GM23338 (cell line): ENCODE measurements at regions not wholly inside any gene's neighbourhood (a gene's known extent, or its start where the extent isn't known, plus 50 kb on each side); places are given as distances from the start of the nearest gene placed in this dataset.

Source experiments
- ATAC-seq: fragments of 200-7000 bp; cut with Tn5 transposase; 3 replicates; pipeline ENCODE4 v1.9.1; 2020
- DNase-seq: peaks from one replicate; pipeline ENCODE4 v3.0.0-alpha.2; 2015; ENCODE audit warnings: low spot score
- H2AFZ ChIP-seq: fragments of 200-600 bp; sonication (generic); 2 replicates; pipeline ENCODE4 v1.8.0; 2016; ENCODE audit warnings: antibody characterized with exemption, mild to moderate bottlenecking, moderate library complexity
- H3F3A ChIP-seq: fragments of 200-600 bp; sonication (generic); replicated peaks from 2 replicates; pipeline ENCODE4 v1.8.0; 2017; ENCODE audit warnings: antibody characterized with exemption, mixed run types, low read depth
- H3K27ac ChIP-seq: fragments of 200-600 bp; sonication (generic); 2 replicates; pipeline ENCODE4 v1.6.1; 2016; ENCODE audit warnings: low read depth
- H3K27me3 ChIP-seq: fragments of 200-600 bp; sonication (generic); 2 replicates; pipeline ENCODE4 v1.8.0; 2016; ENCODE audit warnings: mild to moderate bottlenecking, mixed run types, moderate library complexity; ENCODE audit not compliant: insufficient read depth
- H3K36me3 ChIP-seq: fragments of 200-600 bp; sonication (generic); 2 replicates; pipeline ENCODE4 v1.8.0; 2016; ENCODE audit warnings: mild to moderate bottlenecking; ENCODE audit not compliant: insufficient read depth
- H3K4me1 ChIP-seq: fragments of 200-600 bp; sonication (generic); 2 replicates; pipeline ENCODE4 v1.8.0; 2016; ENCODE audit warnings: mild to moderate bottlenecking, moderate library complexity; ENCODE audit not compliant: insufficient read depth
- H3K4me2 ChIP-seq: fragments of 200-600 bp; sonication (generic); 2 replicates; pipeline ENCODE4 v1.7.1; 2017; ENCODE audit warnings: mixed run types
- H3K4me3 ChIP-seq: fragments of 200-600 bp; sonication (generic); 2 replicates; pipeline ENCODE4 v1.6.1; 2016; ENCODE audit warnings: mixed run types
- H3K79me2 ChIP-seq: fragments of 200-600 bp; sonication (generic); replicated peaks from 2 replicates; pipeline ENCODE4 v1.8.0; 2017; ENCODE audit warnings: mild to moderate bottlenecking; ENCODE audit not compliant: insufficient read depth
- H3K9me2 ChIP-seq: fragments of 200-600 bp; sonication (generic); 2 replicates; pipeline ENCODE4 v1.8.0; 2017; ENCODE audit not compliant: insufficient read depth
- H4K20me1 ChIP-seq: fragments of 200-600 bp; sonication (generic); replicated peaks from 2 replicates; pipeline ENCODE4 v1.8.0; 2017; ENCODE audit warnings: mild to moderate bottlenecking; ENCODE audit not compliant: insufficient read depth
- H3K27ac Mint-ChIP-seq: 2 replicates; pipeline ENCODE4 v1.8.0; 2020; ENCODE audit warnings: inconsistent platforms, mild to moderate bottlenecking, moderate library complexity, mixed read lengths
- H3K27me3 Mint-ChIP-seq: 3 replicates; pipeline ENCODE4 v1.8.0; 2022; ENCODE audit warnings: low read depth, mild to moderate bottlenecking, moderate library complexity, mixed read lengths, inconsistent platforms; ENCODE audit not compliant: insufficient read depth, poor library complexity
- H3K36me3 Mint-ChIP-seq: 3 replicates; pipeline ENCODE4 v1.8.0; 2021; ENCODE audit warnings: low read depth, mild to moderate bottlenecking, inconsistent platforms, moderate library complexity, mixed read lengths
- H3K4me1 Mint-ChIP-seq: 3 replicates; pipeline ENCODE4 v1.8.0; 2020; ENCODE audit warnings: mild to moderate bottlenecking, inconsistent platforms, mixed read lengths
- H3K4me3 Mint-ChIP-seq: 3 replicates; pipeline ENCODE4 v1.8.0; 2021; ENCODE audit warnings: moderate library complexity, mild to moderate bottlenecking, inconsistent platforms, mixed read lengths
- H3K9me3 Mint-ChIP-seq: 3 replicates; pipeline ENCODE4 v1.8.0; 2020; ENCODE audit warnings: moderate library complexity, mild to moderate bottlenecking, inconsistent platforms, mixed read lengths
- CREB1 ChIP-seq: fragments of 250-450 bp; sonication (Bioruptor Pico); IDR thresholded peaks from 2 replicates; pipeline ENCODE4 v1.5.0; 2020; ENCODE audit warnings: low read depth, mild to moderate bottlenecking, moderate library complexity
- EZH2 ChIP-seq: fragments of 200-600 bp; sonication (generic); IDR thresholded peaks from one replicate; pipeline ENCODE4 v1.8.0; 2017; ENCODE audit warnings: antibody characterized with exemption, mild to moderate bottlenecking, low read depth; ENCODE audit not compliant: unreplicated experiment
- EZH2phosphoT487 ChIP-seq: fragments of 200-600 bp; sonication (generic); IDR thresholded peaks from one replicate; pipeline ENCODE4 v1.8.1; 2018; ENCODE audit warnings: antibody characterized with exemption; ENCODE audit not compliant: unreplicated experiment
- JUNB ChIP-seq: IDR thresholded peaks from one replicate; pipeline ENCODE4 v1.6.1; 2016; ENCODE audit warnings: antibody characterized with exemption; ENCODE audit not compliant: unreplicated experiment
- POLR2AphosphoS5 ChIP-seq: IDR thresholded peaks from 2 replicates; pipeline ENCODE4 v1.6.1; 2016; ENCODE audit warnings: antibody characterized with exemption, low read depth
- STAT1 ChIP-seq: IDR thresholded peaks from one replicate; pipeline ENCODE4 v1.6.1; 2016; ENCODE audit warnings: antibody characterized with exemption; ENCODE audit not compliant: unreplicated experiment
- ZNF114 ChIP-seq: fragments of 250-450 bp; sonication (Bioruptor Pico); IDR thresholded peaks from 2 replicates; pipeline ENCODE4 v1.5.0; 2020; ENCODE audit warnings: mild to moderate bottlenecking, moderate library complexity
- ZNF331 ChIP-seq: fragments of 250-450 bp; sonication (Bioruptor Pico); IDR thresholded peaks from 2 replicates; pipeline ENCODE4 v1.5.0; 2020; ENCODE audit warnings: low read depth, mild to moderate bottlenecking, moderate library complexity
- TF ChIP-seq, protein P1 (sequence below): IDR thresholded peaks from one replicate; pipeline ENCODE4 v1.6.1; 2018; ENCODE audit warnings: antibody characterized with exemption; ENCODE audit not compliant: unreplicated experiment
- TF ChIP-seq, protein P2 (sequence below): IDR thresholded peaks from 2 replicates; pipeline ENCODE4 v1.6.1; 2016; ENCODE audit warnings: antibody characterized with exemption
- TF ChIP-seq, protein P3 (sequence below): fragments of 250-450 bp; sonication (Bioruptor Pico); IDR thresholded peaks from 2 replicates; pipeline ENCODE4 v1.5.0; 2020; ENCODE audit warnings: mild to moderate bottlenecking, moderate library complexity
- TF ChIP-seq, protein P4 (sequence below), 2 experiments: fragments of 200-600 bp in 1 of 2; sonication (generic) in 1 of 2; conservative IDR thresholded peaks; 2 replicates each; pipeline versions ENCODE4 v1.5.1 to v1.6.1; 2016 to 2017; ENCODE audit warnings: antibody characterized with exemption in 2 of 2, low read depth in 2 of 2, mild to moderate bottlenecking in 2 of 2, moderate library complexity in 1 of 2

DNA sequence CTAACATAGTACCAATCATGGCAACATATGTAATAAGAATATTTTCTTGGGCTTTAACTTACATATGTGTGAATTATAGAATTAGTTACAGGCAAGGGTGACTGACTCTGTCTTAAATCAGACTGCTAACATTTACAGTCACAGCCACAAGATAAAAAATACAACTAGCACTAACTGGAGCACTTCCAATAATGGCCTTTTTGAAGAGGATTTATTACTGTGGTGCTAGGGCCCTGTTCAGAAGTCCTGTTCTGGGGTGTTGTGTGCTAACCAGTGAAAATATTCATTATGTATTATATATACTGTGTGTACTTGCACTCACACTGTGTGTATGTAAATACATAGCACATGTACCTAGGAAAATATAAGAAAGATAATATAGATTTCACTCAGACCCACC, 1611.2 kb downstream of the PCDH18 start (continued):
- TF ChIP-seq, protein P1, sequence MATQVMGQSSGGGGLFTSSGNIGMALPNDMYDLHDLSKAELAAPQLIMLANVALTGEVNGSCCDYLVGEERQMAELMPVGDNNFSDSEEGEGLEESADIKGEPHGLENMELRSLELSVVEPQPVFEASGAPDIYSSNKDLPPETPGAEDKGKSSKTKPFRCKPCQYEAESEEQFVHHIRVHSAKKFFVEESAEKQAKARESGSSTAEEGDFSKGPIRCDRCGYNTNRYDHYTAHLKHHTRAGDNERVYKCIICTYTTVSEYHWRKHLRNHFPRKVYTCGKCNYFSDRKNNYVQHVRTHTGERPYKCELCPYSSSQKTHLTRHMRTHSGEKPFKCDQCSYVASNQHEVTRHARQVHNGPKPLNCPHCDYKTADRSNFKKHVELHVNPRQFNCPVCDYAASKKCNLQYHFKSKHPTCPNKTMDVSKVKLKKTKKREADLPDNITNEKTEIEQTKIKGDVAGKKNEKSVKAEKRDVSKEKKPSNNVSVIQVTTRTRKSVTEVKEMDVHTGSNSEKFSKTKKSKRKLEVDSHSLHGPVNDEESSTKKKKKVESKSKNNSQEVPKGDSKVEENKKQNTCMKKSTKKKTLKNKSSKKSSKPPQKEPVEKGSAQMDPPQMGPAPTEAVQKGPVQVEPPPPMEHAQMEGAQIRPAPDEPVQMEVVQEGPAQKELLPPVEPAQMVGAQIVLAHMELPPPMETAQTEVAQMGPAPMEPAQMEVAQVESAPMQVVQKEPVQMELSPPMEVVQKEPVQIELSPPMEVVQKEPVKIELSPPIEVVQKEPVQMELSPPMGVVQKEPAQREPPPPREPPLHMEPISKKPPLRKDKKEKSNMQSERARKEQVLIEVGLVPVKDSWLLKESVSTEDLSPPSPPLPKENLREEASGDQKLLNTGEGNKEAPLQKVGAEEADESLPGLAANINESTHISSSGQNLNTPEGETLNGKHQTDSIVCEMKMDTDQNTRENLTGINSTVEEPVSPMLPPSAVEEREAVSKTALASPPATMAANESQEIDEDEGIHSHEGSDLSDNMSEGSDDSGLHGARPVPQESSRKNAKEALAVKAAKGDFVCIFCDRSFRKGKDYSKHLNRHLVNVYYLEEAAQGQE: no peak
- TF ChIP-seq EZH2 (no peak), STAT1 (no peak)
- TF ChIP-seq, protein P2, sequence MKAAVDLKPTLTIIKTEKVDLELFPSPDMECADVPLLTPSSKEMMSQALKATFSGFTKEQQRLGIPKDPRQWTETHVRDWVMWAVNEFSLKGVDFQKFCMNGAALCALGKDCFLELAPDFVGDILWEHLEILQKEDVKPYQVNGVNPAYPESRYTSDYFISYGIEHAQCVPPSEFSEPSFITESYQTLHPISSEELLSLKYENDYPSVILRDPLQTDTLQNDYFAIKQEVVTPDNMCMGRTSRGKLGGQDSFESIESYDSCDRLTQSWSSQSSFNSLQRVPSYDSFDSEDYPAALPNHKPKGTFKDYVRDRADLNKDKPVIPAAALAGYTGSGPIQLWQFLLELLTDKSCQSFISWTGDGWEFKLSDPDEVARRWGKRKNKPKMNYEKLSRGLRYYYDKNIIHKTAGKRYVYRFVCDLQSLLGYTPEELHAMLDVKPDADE: no peak

DNA sequence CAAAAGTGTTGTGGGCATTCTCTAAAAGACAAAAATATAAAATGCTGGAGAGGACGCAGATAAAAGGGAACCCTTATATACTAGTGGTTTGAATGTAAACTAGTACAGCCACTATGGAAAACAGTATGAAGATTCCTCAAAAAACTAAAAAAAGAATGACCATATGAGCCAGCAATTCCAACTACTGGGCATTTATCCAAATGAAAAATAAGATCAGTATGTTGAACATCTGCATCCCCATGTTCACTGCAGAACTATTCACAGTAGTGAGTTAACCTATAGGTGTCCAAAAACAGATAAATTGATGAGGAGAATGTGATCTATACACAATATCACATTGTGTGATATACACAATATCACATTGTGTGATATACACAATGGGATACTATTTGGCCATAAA, 1615.3 kb downstream of the PCDH18 start:
- Histone ChIP-seq H3K79me2 (no peaks in the 10 kb centered on the region), H3K9me2 (no peaks in the 10 kb centered on the region), H3K27ac (no peak overlapping the region), H3K4me3 (no peak overlapping the region), H3K36me3 (no peaks in the 10 kb centered on the region), H2AFZ (no peak overlapping the region), H3K4me1 (no peaks in the 10 kb centered on the region), H3F3A (no peaks in the 10 kb centered on the region), H3K27me3 (no peaks in the 10 kb centered on the region), H4K20me1 (no peaks in the 10 kb centered on the region), H3K4me2 (no peak overlapping the region)
- DNase-seq (no peak), ATAC-seq (no peak)
- Mint-ChIP-seq H3K4me3 (no peak overlapping the region), H3K4me1 (no peaks in the 10 kb centered on the region), H3K27me3 (no peaks in the 10 kb centered on the region), H3K36me3 (no peaks in the 10 kb centered on the region), H3K27ac (no peak overlapping the region), H3K9me3 (no peaks in the 10 kb centered on the region)
- TF ChIP-seq CREB1: no peak
- no peak for TF ChIP-seq POLR2AphosphoS5
- no peak for TF ChIP-seq ZNF331 (CRISPR knock-in tag)
- no peak for TF ChIP-seq JUNB
- TF ChIP-seq, protein P2: no peak
- TF ChIP-seq EZH2phosphoT487: no peak
- no peak for TF ChIP-seq EZH2
- TF ChIP-seq, protein P3, sequence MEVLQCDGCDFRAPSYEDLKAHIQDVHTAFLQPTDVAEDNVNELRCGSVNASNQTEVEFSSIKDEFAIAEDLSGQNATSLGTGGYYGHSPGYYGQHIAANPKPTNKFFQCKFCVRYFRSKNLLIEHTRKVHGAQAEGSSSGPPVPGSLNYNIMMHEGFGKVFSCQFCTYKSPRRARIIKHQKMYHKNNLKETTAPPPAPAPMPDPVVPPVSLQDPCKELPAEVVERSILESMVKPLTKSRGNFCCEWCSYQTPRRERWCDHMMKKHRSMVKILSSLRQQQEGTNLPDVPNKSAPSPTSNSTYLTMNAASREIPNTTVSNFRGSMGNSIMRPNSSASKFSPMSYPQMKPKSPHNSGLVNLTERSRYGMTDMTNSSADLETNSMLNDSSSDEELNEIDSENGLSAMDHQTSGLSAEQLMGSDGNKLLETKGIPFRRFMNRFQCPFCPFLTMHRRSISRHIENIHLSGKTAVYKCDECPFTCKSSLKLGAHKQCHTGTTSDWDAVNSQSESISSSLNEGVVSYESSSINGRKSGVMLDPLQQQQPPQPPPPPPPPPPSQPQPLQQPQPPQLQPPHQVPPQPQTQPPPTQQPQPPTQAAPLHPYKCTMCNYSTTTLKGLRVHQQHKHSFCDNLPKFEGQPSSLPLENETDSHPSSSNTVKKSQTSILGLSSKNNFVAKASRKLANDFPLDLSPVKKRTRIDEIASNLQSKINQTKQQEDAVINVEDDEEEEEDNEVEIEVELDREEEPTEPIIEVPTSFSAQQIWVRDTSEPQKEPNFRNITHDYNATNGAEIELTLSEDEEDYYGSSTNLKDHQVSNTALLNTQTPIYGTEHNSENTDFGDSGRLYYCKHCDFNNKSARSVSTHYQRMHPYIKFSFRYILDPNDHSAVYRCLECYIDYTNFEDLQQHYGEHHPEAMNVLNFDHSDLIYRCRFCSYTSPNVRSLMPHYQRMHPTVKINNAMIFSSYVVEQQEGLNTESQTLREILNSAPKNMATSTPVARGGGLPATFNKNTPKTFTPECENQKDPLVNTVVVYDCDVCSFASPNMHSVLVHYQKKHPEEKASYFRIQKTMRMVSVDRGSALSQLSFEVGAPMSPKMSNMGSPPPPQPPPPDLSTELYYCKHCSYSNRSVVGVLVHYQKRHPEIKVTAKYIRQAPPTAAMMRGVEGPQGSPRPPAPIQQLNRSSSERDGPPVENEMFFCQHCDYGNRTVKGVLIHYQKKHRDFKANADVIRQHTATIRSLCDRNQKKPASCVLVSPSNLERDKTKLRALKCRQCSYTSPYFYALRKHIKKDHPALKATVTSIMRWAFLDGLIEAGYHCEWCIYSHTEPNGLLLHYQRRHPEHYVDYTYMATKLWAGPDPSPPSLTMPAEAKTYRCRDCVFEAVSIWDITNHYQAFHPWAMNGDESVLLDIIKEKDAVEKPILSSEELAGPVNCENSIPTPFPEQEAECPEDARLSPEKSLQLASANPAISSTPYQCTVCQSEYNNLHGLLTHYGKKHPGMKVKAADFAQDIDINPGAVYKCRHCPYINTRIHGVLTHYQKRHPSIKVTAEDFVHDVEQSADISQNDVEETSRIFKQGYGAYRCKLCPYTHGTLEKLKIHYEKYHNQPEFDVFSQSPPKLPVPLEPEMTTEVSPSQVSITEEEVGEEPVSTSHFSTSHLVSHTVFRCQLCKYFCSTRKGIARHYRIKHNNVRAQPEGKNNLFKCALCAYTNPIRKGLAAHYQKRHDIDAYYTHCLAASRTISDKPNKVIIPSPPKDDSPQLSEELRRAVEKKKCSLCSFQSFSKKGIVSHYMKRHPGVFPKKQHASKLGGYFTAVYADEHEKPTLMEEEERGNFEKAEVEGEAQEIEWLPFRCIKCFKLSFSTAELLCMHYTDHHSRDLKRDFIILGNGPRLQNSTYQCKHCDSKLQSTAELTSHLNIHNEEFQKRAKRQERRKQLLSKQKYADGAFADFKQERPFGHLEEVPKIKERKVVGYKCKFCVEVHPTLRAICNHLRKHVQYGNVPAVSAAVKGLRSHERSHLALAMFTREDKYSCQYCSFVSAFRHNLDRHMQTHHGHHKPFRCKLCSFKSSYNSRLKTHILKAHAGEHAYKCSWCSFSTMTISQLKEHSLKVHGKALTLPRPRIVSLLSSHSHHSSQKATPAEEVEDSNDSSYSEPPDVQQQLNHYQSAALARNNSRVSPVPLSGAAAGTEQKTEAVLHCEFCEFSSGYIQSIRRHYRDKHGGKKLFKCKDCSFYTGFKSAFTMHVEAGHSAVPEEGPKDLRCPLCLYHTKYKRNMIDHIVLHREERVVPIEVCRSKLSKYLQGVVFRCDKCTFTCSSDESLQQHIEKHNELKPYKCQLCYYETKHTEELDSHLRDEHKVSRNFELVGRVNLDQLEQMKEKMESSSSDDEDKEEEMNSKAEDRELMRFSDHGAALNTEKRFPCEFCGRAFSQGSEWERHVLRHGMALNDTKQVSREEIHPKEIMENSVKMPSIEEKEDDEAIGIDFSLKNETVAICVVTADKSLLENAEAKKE (CRISPR knock-in tag): no peak
- TF ChIP-seq STAT1: no peak
- TF ChIP-seq, protein P4, sequence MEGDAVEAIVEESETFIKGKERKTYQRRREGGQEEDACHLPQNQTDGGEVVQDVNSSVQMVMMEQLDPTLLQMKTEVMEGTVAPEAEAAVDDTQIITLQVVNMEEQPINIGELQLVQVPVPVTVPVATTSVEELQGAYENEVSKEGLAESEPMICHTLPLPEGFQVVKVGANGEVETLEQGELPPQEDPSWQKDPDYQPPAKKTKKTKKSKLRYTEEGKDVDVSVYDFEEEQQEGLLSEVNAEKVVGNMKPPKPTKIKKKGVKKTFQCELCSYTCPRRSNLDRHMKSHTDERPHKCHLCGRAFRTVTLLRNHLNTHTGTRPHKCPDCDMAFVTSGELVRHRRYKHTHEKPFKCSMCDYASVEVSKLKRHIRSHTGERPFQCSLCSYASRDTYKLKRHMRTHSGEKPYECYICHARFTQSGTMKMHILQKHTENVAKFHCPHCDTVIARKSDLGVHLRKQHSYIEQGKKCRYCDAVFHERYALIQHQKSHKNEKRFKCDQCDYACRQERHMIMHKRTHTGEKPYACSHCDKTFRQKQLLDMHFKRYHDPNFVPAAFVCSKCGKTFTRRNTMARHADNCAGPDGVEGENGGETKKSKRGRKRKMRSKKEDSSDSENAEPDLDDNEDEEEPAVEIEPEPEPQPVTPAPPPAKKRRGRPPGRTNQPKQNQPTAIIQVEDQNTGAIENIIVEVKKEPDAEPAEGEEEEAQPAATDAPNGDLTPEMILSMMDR (conservative IDR thresholded peaks at IDR 0.05; ENCODE audit: low read depth in 2 of 2): no peak
- TF ChIP-seq ZNF114 (CRISPR knock-in tag): no peak
